WI38 (cell line): ENCODE measurements at regions not wholly inside any gene's neighbourhood (a gene's known extent, or its start where the extent isn't known, plus 50 kb on each side); places are given as distances from the start of the nearest gene placed in this dataset.

Experiments
- H3K4me3 ChIP-seq: 2 replicates; pipeline ENCODE4 v1.5.1; 2011; ENCODE audit warnings: low read depth, mild to moderate bottlenecking, control low read depth, low read length
- TF ChIP-seq, protein P1 (sequence below): IDR thresholded peaks from 2 replicates; pipeline ENCODE4 v1.5.1; 2012; ENCODE audit warnings: low read depth, mild to moderate bottlenecking, control low read depth, low read length

DNA sequence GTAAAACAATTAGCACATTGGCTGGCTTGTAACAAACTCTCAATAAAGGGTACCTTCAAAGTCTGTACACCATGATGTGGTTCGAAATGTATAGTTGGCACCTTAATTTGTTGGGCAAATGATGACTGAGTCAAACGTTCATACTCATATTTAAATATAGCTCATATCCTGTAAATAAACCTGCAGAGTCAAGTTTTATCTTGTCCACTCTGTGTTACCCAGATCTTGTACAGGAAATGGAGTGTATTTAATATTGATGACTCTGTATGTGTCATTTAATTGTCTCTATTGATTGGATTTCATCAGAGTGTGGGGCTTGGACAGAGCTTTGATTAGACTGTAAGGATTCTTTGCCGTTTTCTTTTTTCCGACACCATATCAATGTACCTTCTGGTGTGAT is 805.6 kb upstream of the ZEB2 start:
- TF ChIP-seq, protein P1, sequence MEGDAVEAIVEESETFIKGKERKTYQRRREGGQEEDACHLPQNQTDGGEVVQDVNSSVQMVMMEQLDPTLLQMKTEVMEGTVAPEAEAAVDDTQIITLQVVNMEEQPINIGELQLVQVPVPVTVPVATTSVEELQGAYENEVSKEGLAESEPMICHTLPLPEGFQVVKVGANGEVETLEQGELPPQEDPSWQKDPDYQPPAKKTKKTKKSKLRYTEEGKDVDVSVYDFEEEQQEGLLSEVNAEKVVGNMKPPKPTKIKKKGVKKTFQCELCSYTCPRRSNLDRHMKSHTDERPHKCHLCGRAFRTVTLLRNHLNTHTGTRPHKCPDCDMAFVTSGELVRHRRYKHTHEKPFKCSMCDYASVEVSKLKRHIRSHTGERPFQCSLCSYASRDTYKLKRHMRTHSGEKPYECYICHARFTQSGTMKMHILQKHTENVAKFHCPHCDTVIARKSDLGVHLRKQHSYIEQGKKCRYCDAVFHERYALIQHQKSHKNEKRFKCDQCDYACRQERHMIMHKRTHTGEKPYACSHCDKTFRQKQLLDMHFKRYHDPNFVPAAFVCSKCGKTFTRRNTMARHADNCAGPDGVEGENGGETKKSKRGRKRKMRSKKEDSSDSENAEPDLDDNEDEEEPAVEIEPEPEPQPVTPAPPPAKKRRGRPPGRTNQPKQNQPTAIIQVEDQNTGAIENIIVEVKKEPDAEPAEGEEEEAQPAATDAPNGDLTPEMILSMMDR, result no peak

GRCh38 chr2:145324748-145325147 is 804.8 kb upstream of the ZEB2 start:
- H3K4me3 ChIP-seq, result no peak overlapping the region
- TF ChIP-seq, protein P1, result no peak

More for the DNA sequence above, 805.6 kb upstream of the ZEB2 start:
- no peak overlapping the region for H3K4me3 ChIP-seq

- H3K4me3 ChIP-seq, result no peak overlapping the region
- TF ChIP-seq, protein P1, result no peak
Observed at GRCh38 chr2:145323512-145323911, 803.6 kb upstream of the ZEB2 start.

GRCh38 chr2:145321344-145321743 is 801.4 kb upstream of the ZEB2 start:
- TF ChIP-seq, protein P1, result no peak
- H3K4me3 ChIP-seq, result no peak overlapping the region

DNA sequence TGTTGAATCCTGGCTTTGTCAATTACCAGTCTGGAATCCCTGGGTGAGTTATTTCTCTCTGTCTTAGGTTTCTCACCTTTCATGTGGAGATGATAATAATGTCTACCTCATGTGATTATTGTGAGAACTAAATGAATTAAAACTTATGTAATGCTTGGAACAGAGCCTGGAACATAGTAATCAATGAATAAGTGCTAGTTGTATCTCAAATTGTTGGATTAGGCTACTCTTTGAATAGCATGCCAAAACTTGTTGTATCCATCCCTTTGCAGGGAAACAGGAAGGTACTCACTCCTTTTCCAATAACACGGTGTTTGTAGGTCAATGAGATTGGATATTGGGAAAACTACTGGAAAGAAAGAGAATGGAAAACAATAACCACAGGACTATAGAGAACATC is 796.6 kb upstream of the ZEB2 start:
- TF ChIP-seq, protein P1, result no peak

GRCh38 chr2:145315053-145315452 is 795.1 kb upstream of the ZEB2 start:
- H3K4me3 ChIP-seq, result no peak overlapping the region
- TF ChIP-seq, protein P1, result no peak

More for the DNA sequence above, 796.6 kb upstream of the ZEB2 start:
- H3K4me3 ChIP-seq, result no peak overlapping the region

- no peak overlapping the region for H3K4me3 ChIP-seq
- TF ChIP-seq, protein P1, result no peak
Observed at GRCh38 chr2:145314119-145314633, 794.3 kb upstream of the ZEB2 start.
